K562 (cell line): ENCODE measurements at regions not wholly inside any gene's neighbourhood (a gene's known extent, or its start where the extent isn't known, plus 50 kb on each side); places are given as distances from the start of the nearest gene placed in this dataset.

Experiments used
- ATAC-seq: fragments of 200-7000 bp; cut with Tn5 transposase; 3 replicates; pipeline ENCODE4 v1.9.1; 2020; ENCODE audit warnings: moderate library complexity
- BruUV-seq: library from RNA; stranded (reverse); fragments of 400-500 nt; replicated peaks from 2 replicates; lab custom pipeline; 2021; lab: Mats Ljungman, UMichigan
- CTCF ChIA-PET: fragments of 300-600 bp; formaldehyde crosslinking; extraction: SDS; loops from one replicate; lab custom pipeline; 2021; ENCODE audit warnings: low intra/inter-chr PET ratio; lab: Yijun Ruan, JAX
- POLR2A ChIA-PET: fragments of 300-600, 350-650 bp; sonication (Branson Sonifier 250); formaldehyde crosslinking; extraction: SDS; loops from one replicate; lab custom pipeline; 2021; ENCODE audit warnings: antibody characterized with exemption, inconsistent platforms; lab: Yijun Ruan, JAX
- DNase-seq, 4 experiments: peaks; one replicate each; pipeline versions ENCODE4 v3.0.0 to v3.0.0-alpha.2; 2011 to 2018; ENCODE audit warnings: low spot score in 3 of 4, mixed read lengths in 3 of 4; ENCODE audit errors: extremely low read depth in 1 of 4
- FAIRE-seq: peaks from 2 replicates; lab custom pipeline; 2011; peaks lifted over from hg19 to GRCh38; lab: Jason Lieb, UNC
- H2AFZ ChIP-seq: 2 replicates; pipeline ENCODE4 v1.6.0; 2011; ENCODE audit warnings: low read depth, low read length, control low read depth, inconsistent platforms
- H3K27ac ChIP-seq: fragments of 200-600 bp; 3 replicates; pipeline ENCODE4 v1.8.0; 2011; ENCODE audit warnings: low read depth, mild to moderate bottlenecking, control low read depth, inconsistent platforms, low read length, moderate library complexity, mixed read lengths; ENCODE audit errors: extremely low read depth
- H3K27me3 ChIP-seq, 2 experiments: fragments of 300-600 bp in 1 of 2; 2 replicates in 1 of 2; 3 replicates in 1 of 2; pipeline versions ENCODE4 v1.6.0 to v1.8.0; 2011; ENCODE audit warnings: inconsistent platforms in 2 of 2, low read length in 2 of 2, mild to moderate bottlenecking in 1 of 2, mixed read lengths in 1 of 2, moderate library complexity in 1 of 2; ENCODE audit not compliant: control insufficient read depth in 2 of 2, insufficient read depth in 2 of 2
- H3K36me3 ChIP-seq: fragments of 300-600 bp; 3 replicates; pipeline ENCODE4 v1.8.0; 2011; ENCODE audit warnings: mild to moderate bottlenecking, low read length, inconsistent platforms; ENCODE audit not compliant: control insufficient read depth, insufficient read depth
- H3K4me1 ChIP-seq, 2 experiments: fragments of 200-600 bp in 1 of 2; replicated peaks in 1 of 2; 2 replicates in 1 of 2; 3 replicates in 1 of 2; pipeline versions ENCODE4 v1.5.1 to v1.8.0; 2011; ENCODE audit warnings: inconsistent platforms in 2 of 2, low read length in 2 of 2, mild to moderate bottlenecking in 1 of 2, mixed read lengths in 1 of 2, moderate library complexity in 1 of 2; ENCODE audit not compliant: control insufficient read depth in 2 of 2, insufficient read depth in 2 of 2
- H3K4me2 ChIP-seq: 2 replicates; pipeline ENCODE4 v1.6.1; 2011; ENCODE audit warnings: low read length, control low read depth, inconsistent platforms, mixed read lengths; ENCODE audit not compliant: insufficient read depth
- H3K4me3 ChIP-seq: fragments of 200-600 bp; sonication (generic), shearing (Covaris generic); 2 replicates; pipeline ENCODE4 v1.5.1; 2016; ENCODE audit warnings: control low read depth, inconsistent platforms
- H3K79me2 ChIP-seq: fragments of 200-600 bp; 3 replicates; pipeline ENCODE4 v1.8.0; 2011; ENCODE audit warnings: low read length, inconsistent platforms; ENCODE audit not compliant: control insufficient read depth, insufficient read depth
- H3K9ac ChIP-seq, 2 experiments: 2 replicates each; pipeline versions ENCODE4 v1.6.0 to v1.6.1; 2011; ENCODE audit warnings: low read depth in 2 of 2, low read length in 2 of 2, control low read depth in 1 of 2, inconsistent platforms in 1 of 2, mild to moderate bottlenecking in 1 of 2, mixed read lengths in 1 of 2; ENCODE audit not compliant: insufficient read depth in 1 of 2
- H3K9me1 ChIP-seq: one replicate; pipeline ENCODE4 v1.6.0; 2011; ENCODE audit warnings: inconsistent platforms, mild to moderate bottlenecking, low read length, moderate library complexity; ENCODE audit not compliant: control insufficient read depth, insufficient read depth
- H3K9me3 ChIP-seq: replicated peaks from 2 replicates; pipeline ENCODE4 v1.5.1; 2011; ENCODE audit warnings: low read depth, low read length, inconsistent platforms; ENCODE audit not compliant: control insufficient read depth, insufficient read depth
- H4K20me1 ChIP-seq: replicated peaks from 2 replicates; pipeline ENCODE4 v1.6.1; 2011; ENCODE audit warnings: low read length, inconsistent platforms, mixed read lengths; ENCODE audit not compliant: control insufficient read depth, insufficient read depth
- BCL6 ChIP-seq: fragments of 250-450 bp; sonication (Bioruptor Pico); IDR thresholded peaks from 2 replicates; pipeline ENCODE4 v1.4.0; 2020
- CBX5 ChIP-seq: IDR thresholded peaks from 2 replicates; pipeline ENCODE4 v1.6.1; 2014; ENCODE audit warnings: low read depth, borderline replicate concordance
- JUNB ChIP-seq: fragments of 450-650 bp; formaldehyde crosslinking; conservative IDR thresholded peaks from 2 replicates; pipeline ENCODE4 v1.4.0; 2020; ENCODE audit warnings: mild to moderate bottlenecking
- NCOR1 ChIP-seq: fragments of 450-650 bp; IDR thresholded peaks from 2 replicates; pipeline ENCODE4 v1.6.1; 2016; ENCODE audit warnings: mild to moderate bottlenecking, moderate library complexity
- ZNF830 ChIP-seq: fragments of 250-450 bp; sonication (Bioruptor Pico); IDR thresholded peaks from 2 replicates; pipeline ENCODE4 v1.5.0; 2021; ENCODE audit warnings: mild to moderate bottlenecking
- WGBS: fragments of 100-300 bp; shearing (Covaris generic); methylation state at CpG from one replicate; pipeline ENCODE4 v1.1.6; 2016; ENCODE audit warnings: low coverage, mixed read lengths; ENCODE audit not compliant: insufficient coverage; ENCODE audit errors: missing lambda C conversion rate; 5-methylcytosine and 5-hydroxymethylcytosine counted together
- in situ Hi-C: fragments of 300-500 bp; cut with MboI; formaldehyde crosslinking; loops from 4 replicates; pipeline ENCODE4 v1.15.0; 2018; ENCODE audit warnings: inconsistent platforms, mixed read lengths
- intact Hi-C: fragments of 100-400 bp; cut with micrococcal nuclease; formaldehyde crosslinking; loops from 2 replicates; pipeline ENCODE4 v1.14.2; 2022
- TF ChIP-seq, protein P1 (sequence below): fragments of 450-650 bp; IDR thresholded peaks from 2 replicates; pipeline ENCODE4 v1.6.1; 2014; ENCODE audit warnings: low read depth, mild to moderate bottlenecking, moderate library complexity, borderline replicate concordance
- TF ChIP-seq, protein P2 (sequence below): fragments of 250-450 bp; sonication (Bioruptor Pico); IDR thresholded peaks from 2 replicates; pipeline ENCODE4 v1.8.0; 2021; ENCODE audit warnings: borderline replicate concordance, mild to moderate bottlenecking, moderate library complexity; ENCODE audit not compliant: poor library complexity, severe bottlenecking

DNA sequence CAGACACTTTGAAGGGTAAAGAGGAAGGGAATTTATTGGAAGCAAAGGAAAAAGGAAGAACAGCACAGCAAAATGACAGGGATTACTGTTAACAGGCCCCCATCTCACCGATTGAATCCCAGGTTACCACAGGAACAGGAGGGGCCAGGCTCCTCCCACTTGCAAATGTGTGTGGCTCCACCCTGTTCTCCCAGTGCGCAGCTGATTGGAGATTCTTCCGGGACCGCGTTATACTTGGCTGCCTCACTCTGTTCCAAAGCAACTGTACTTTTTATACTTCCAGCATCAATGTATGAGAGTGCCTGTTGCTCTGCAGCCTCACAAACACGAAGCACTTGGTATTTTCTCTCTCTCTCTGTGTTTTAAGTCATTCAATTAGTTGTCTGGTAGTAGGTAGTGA lies 273.6 kb upstream of the MDGA2 start:
- Histone ChIP-seq H3K4me3 (no peak overlapping the region), H3K9me1 (no peaks in the 10 kb centered on the region), H3K79me2 (no peaks in the 10 kb centered on the region), H4K20me1 (no peaks in the 10 kb centered on the region), H3K9me3 (no peaks in the 10 kb centered on the region), H3K27ac (no peak overlapping the region), H3K36me3 (no peaks in the 10 kb centered on the region), H3K27me3 (no peaks in the 10 kb centered on the region), H3K4me2 (no peak overlapping the region), H3K9ac (no peak overlapping the region), H3K4me1 (no peaks in the 10 kb centered on the region), H2AFZ (no peak overlapping the region)
- ATAC-seq (no peak), DNase-seq (no peak), FAIRE-seq (no peak)
- BruUV-seq: no TSS peak
- POLR2A ChIA-PET: no interaction called here
- intact Hi-C loops: no loop called here
- 0% methylated on average over 5 of the region's 6 CpGs for WGBS
- no peak for TF ChIP-seq ZNF830
- no peak for TF ChIP-seq CBX5
- no peak for TF ChIP-seq JUNB
- TF ChIP-seq, protein P1, sequence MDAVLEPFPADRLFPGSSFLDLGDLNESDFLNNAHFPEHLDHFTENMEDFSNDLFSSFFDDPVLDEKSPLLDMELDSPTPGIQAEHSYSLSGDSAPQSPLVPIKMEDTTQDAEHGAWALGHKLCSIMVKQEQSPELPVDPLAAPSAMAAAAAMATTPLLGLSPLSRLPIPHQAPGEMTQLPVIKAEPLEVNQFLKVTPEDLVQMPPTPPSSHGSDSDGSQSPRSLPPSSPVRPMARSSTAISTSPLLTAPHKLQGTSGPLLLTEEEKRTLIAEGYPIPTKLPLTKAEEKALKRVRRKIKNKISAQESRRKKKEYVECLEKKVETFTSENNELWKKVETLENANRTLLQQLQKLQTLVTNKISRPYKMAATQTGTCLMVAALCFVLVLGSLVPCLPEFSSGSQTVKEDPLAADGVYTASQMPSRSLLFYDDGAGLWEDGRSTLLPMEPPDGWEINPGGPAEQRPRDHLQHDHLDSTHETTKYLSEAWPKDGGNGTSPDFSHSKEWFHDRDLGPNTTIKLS: no peak
- TF ChIP-seq NCOR1: no peak
- TF ChIP-seq, protein P2, sequence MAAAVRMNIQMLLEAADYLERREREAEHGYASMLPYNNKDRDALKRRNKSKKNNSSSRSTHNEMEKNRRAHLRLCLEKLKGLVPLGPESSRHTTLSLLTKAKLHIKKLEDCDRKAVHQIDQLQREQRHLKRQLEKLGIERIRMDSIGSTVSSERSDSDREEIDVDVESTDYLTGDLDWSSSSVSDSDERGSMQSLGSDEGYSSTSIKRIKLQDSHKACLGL (CRISPR knock-in tag): no peak
- TF ChIP-seq BCL6 (CRISPR knock-in tag): no peak
- in situ Hi-C loops: no loop called here
- CTCF ChIA-PET: no interaction called here
